Aorta (tissue), 5 donors: ENCODE measurements at regions not wholly inside any gene's neighbourhood (a gene's known extent, or its start where the extent isn't known, plus 50 kb on each side); places are given as distances from the start of the nearest gene placed in this dataset.

ENCODE experiments used
- ATAC-seq: fragments of 200-7000 bp; cut with Tn5 transposase; one replicate; pipeline ENCODE4 v1.9.1; 2022; ENCODE audit warnings: moderate library complexity; ENCODE audit not compliant: low FRiP score
- DNase-seq, 2 donors: peaks; one replicate each; pipeline ENCODE4 v3.0.0-alpha.2; 2020
- H3K27ac ChIP-seq, 2 donors: one replicate each; pipeline ENCODE4 v1.5.1; 2013; ENCODE audit warnings: low read length in 2 of 2, mild to moderate bottlenecking in 2 of 2, moderate library complexity in 2 of 2, control low read depth in 1 of 2, inconsistent platforms in 1 of 2, low read depth in 1 of 2
- H3K27me3 ChIP-seq, 2 donors: one replicate each; pipeline ENCODE4 v1.6.1; 2013; ENCODE audit warnings: control low read depth in 1 of 2, low read length in 1 of 2, mild to moderate bottlenecking in 1 of 2, moderate library complexity in 1 of 2; ENCODE audit not compliant: insufficient read depth in 2 of 2, control insufficient read depth in 1 of 2
- H3K36me3 ChIP-seq, 2 donors: one replicate each; pipeline ENCODE4 v1.6.1; 2013; ENCODE audit warnings: control low read depth in 1 of 2, low read length in 1 of 2, mild to moderate bottlenecking in 1 of 2; ENCODE audit not compliant: insufficient read depth in 2 of 2, control insufficient read depth in 1 of 2
- H3K4me1 ChIP-seq, 2 donors: one replicate each; pipeline ENCODE4 v1.6.1; 2013; ENCODE audit warnings: low read length in 2 of 2, control low read depth in 1 of 2, mild to moderate bottlenecking in 1 of 2, moderate library complexity in 1 of 2; ENCODE audit not compliant: insufficient read depth in 2 of 2, control insufficient read depth in 1 of 2
- H3K4me3 ChIP-seq, 2 donors: one replicate each; pipeline ENCODE4 v1.5.1; 2013; ENCODE audit warnings: low read length in 2 of 2, control low read depth in 1 of 2, mild to moderate bottlenecking in 1 of 2
- H3K9me3 ChIP-seq: one replicate; pipeline ENCODE4 v1.6.1; 2013; ENCODE audit warnings: mild to moderate bottlenecking, low read length; ENCODE audit not compliant: control insufficient read depth
- WGBS, 2 donors: extraction: QIAGEN DNeasy Blood & Tissue Kit; methylation state at CpG; one replicate each; pipeline ENCODE4 v1.1.7; 2013; 5-methylcytosine and 5-hydroxymethylcytosine counted together
- intact Hi-C, 2 donors: fragments of 100-400 bp; cut with DNase I; formaldehyde crosslinking; loops; one replicate each; pipeline versions ENCODE4 v1.14.2 to v1.15.0; 2022
- donor health status: healthy with polysubstance abuse.
- donor health status: Bipolar disorder and iron deficiency.
- donor health status: DM: no; HTN: no; CAD: no.
- donor health status: DM: no; HTN: no; CAD: no.
- donor health status: DM: yes; HTN: yes; CAD: no.

DNA sequence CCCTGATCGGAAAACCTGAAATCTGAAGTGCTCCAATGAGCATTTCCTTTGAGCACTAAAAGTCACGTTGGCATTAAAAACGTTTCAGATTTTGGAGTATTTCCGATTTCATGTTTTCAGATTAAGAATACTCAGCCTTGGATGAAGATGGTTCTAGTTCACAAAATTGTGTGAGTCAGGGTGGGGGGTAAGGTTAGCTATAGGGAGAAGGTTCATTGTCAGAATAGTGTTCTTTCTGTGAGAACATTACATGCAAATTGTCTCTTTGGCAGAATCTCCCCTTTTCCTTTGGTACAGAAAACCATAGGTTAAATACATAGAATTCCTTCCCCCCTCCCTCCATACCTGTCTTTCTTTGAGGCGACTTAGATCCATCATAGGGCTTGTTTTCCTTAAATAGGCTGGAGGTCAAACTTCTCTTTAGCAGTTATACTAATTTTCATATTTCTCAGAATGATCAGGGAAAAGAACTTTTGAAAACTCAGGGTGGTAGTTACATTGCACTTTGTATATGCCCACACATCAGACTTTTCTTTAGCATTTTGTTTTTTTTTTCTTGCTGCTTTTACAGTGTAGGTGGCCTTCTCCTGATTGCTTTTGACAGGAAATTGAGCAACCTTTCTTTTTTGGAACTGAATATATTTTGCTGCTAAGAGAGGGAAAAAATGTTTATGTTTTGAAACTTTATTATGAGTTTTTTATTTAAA lies 503.5 kb downstream of the PCNX1 start:
- H3K36me3 ChIP-seq: no peaks in the 10 kb centered on the region
- H3K27me3 ChIP-seq: no peaks in the 10 kb centered on the region
- H3K4me3 ChIP-seq: no peak overlapping the region
- H3K27ac ChIP-seq: no peak overlapping the region
- DNase-seq (no peak), ATAC-seq (no peak)
- H3K9me3 ChIP-seq: no peaks in the 10 kb centered on the region
- 93 to 94% methylated on average over 5 of the region's 5 CpGs for WGBS, 2 donors
- peaks cover 6 to 10% of the 10 kb centered on the region in 2 donors for H3K4me1 ChIP-seq
- intact Hi-C loops: no loop called here

DNA sequence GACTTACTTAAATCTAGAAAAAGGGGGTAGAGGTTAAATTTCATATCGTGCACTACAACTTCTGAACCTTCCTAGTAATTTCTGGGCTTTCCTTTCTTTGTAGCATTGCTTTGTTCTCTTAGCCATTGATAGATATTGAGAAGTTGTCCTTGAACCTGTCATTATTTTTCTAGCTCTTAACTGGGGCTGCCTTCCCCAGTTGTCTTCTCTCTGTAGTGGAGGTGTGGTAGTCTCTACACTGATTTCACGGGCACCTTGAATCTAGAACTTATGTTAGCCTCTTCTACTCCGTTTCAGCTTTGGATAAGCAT lies 504.0 kb downstream of the PCNX1 start:
- WGBS, 2 donors: 60 to 64% methylated on average over 3 of the region's 3 CpGs
- Histone ChIP-seq H3K27ac (no peak overlapping the region), H3K27me3 (no peaks in the 10 kb centered on the region), H3K4me3 (no peak overlapping the region), H3K36me3 (no peaks in the 10 kb centered on the region), H3K9me3 (no peaks in the 10 kb centered on the region), H3K4me1 (peaks cover 6 to 10% of the 10 kb centered on the region in 2 donors)
- no peak for DNase-seq
- intact Hi-C loops: no loop called here
- ATAC-seq: no peak

DNA sequence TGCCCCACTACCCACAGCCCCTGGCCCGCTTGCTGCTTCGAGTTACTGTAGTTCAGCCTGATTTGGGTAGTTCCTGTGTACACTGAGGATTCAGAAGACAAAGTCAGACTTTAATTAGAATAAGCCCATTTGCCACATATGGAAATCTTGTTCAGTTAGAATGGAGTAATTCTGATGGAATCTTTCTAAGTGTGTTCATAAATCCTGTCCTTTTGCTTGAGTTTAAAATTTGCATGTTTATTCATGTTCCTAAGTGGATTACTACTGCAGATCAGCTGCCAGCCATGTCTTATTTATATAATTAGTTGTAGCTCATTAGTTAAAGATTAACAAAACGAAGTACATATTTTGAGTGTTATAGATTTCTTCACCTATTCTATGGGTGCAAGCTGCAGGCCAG lies 504.5 kb downstream of the PCNX1 start:
- H3K27ac ChIP-seq: no peak overlapping the region
- intact Hi-C loops: no loop called here
- WGBS, 2 donors: 85 to 90% methylated on average over 3 of the region's 3 CpGs

DNA sequence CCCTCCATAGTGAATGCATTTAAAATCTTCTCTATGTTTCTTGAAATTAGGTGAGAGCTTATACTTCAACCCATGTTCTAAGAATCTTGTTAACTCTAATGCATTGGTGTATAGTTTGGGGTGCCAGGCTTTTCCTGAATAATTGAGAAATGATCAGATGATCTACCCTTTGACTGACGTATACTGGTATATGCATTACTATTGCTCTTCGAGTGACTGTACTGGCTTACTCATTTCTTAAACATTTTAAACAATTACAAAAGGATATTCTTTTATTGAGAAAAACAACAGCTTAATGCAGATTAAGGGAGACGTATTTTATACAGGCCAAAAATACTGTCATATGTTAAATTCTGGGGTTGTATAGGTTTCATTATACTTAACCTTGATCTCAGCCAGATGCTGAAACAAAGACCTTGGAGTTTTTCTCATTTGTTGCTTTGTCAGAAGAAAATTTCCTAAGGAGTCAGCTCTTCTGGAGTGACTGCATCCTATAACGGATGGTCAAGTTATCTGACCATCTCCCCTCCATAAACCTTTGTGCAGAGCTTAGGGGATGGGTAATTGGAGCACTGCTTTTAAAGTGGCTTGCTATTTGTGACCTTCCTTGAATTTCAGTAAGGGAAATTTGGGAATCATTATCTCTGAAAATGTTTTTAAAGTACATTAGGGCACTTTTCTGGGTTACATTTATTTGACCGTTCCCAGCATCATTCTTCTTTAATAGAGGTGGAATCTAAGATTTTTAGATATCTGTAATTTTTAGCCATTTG lies 507.6 kb downstream of the PCNX1 start:
- intact Hi-C loops: no loop called here
- Histone ChIP-seq H3K4me3 (no peak overlapping the region), H3K4me1 (peaks cover 4 to 5% of the 10 kb centered on the region in 2 donors)

More for the DNA sequence above, 504.5 kb downstream of the PCNX1 start:
- Histone ChIP-seq H3K36me3 (no peaks in the 10 kb centered on the region), H3K9me3 (no peaks in the 10 kb centered on the region), H3K27me3 (no peaks in the 10 kb centered on the region), H3K4me1 (peaks cover 6 to 10% of the 10 kb centered on the region in 2 donors), H3K4me3 (no peak overlapping the region)
- DNase-seq: no peak
- ATAC-seq: no peak

DNA sequence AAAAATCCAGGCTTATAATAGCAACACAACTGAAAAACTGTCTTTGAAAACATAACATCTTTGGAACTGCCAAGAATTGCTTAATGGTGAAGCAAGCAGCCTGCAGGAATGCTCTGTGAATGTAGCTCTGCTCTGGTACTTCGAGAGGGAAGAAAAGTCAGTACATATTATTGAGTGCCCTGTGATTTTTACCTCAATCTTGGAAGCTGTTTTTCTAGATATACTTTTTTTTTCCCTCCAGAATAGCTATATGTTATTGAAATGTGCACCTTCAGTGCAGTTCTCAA lies 508.1 kb downstream of the PCNX1 start:
- no peaks in the 10 kb centered on the region for H3K27me3 ChIP-seq
- WGBS, 2 donors: 0 to 15% methylated on average over 1 of the region's 1 CpG
- no peaks in the 10 kb centered on the region for H3K36me3 ChIP-seq
- H3K9me3 ChIP-seq: no peaks in the 10 kb centered on the region
- DNase-seq (no peak), ATAC-seq (no peak)
- H3K4me3 ChIP-seq: no peak overlapping the region
- peaks cover 4 to 5% of the 10 kb centered on the region in 2 donors for H3K4me1 ChIP-seq
- no peak overlapping the region for H3K27ac ChIP-seq
- intact Hi-C loops: no loop called here

More for the DNA sequence above, 507.6 kb downstream of the PCNX1 start:
- Histone ChIP-seq H3K27me3 (no peaks in the 10 kb centered on the region), H3K9me3 (no peaks in the 10 kb centered on the region), H3K36me3 (no peaks in the 10 kb centered on the region), H3K27ac (no peak overlapping the region)
- DNase-seq: no peak
- WGBS, 2 donors: 65 to 67% methylated on average over 5 of the region's 5 CpGs
- ATAC-seq: no peak

DNA sequence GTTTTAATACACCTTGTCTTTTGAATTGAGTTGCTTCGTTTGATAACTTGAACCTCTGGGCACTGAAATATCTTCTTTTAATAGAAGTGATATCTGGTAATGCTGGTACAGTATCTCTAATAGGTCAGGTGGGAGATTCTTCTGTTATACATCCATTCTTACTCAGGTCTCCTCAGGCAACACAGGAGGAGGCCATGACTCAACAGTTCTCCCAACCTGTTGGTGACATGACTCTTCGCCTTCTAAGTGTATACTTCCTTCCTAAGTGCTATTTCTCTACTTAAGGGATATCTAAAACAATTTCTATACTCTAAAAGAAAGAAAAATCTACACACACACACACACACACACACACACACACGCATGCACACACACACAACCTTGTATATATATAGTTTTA lies 509.1 kb downstream of the PCNX1 start:
- Histone ChIP-seq H3K4me3 (no peak overlapping the region), H3K9me3 (no peaks in the 10 kb centered on the region), H3K27ac (no peak overlapping the region), H3K4me1 (peaks cover 2 to 3% of the 10 kb centered on the region in 2 donors), H3K27me3 (no peaks in the 10 kb centered on the region), H3K36me3 (no peaks in the 10 kb centered on the region)
- no peak for ATAC-seq
- no peak for DNase-seq
- intact Hi-C loops: no loop called here
- WGBS, 2 donors: 91 to 98% methylated on average over 3 of the region's 3 CpGs

DNA sequence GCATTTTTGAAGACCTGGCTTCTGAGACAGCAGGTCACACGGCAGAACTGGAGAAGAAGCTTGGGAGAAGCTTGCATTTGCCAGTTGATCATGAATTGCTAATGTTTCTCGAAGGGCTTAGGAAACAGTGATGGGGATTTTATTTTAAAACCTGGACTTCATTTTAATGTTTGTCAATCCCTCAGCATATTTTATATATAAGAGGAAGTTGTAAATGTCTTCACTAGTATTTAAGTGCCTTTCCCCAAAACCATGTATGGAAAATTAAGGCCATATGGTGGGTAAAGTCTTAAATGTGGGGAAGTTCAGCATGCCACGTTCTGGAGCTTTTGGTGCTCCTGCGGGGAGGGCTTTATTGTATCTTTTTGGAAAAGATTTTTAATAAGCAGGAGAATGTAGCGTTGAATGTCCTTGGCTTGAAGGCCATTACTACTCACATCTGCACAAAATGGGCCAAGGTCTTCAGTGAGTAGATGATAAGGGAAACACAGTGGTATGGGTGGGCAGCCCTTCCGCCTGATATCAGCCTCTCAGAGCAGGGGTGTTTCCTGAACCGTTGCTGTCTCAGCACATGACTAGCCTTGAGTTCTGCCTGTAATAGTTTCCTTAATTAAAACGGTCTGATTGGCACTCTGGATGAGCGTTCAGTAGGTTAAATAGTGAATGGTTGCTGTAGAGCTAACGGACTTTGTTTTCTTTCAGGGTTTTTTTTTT lies 511.4 kb downstream of the PCNX1 start:
- H3K4me1 ChIP-seq: no peaks in the 10 kb centered on the region
- no peak for ATAC-seq
- DNase-seq: no peak
- no peaks in the 10 kb centered on the region for H3K27me3 ChIP-seq
- no peaks in the 10 kb centered on the region for H3K9me3 ChIP-seq
- no peaks in the 10 kb centered on the region for H3K36me3 ChIP-seq
- 91 to 92% methylated on average over 10 of the region's 10 CpGs for WGBS, 2 donors
- H3K27ac ChIP-seq: no peak overlapping the region
- H3K4me3 ChIP-seq: no peak overlapping the region
- intact Hi-C loops: no loop called here

DNA sequence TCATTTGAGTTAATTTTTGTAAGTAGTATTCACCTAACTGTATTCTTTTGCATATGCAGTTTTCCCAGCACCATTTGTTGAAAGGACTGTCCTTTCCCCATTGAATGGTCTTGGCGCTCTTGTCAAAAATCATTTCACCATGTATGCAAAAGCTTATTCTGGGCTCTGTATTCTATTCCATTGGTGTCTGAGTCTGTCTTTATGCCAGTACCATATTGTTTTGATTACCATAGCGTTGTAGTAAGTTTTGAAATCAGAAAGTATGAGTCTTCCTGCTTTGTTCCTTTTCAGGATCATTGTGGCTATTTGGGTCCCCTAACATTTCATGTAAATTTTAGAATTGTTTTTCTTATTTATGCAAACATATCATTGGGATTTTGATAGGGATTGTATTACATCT lies 508.7 kb upstream of the RGS6 start:
- no peak for ATAC-seq
- DNase-seq: no peak
- Histone ChIP-seq H3K27ac (no peak overlapping the region), H3K36me3 (no peaks in the 10 kb centered on the region), H3K4me3 (no peak overlapping the region), H3K9me3 (no peaks in the 10 kb centered on the region), H3K4me1 (no peaks in the 10 kb centered on the region), H3K27me3 (no peaks in the 10 kb centered on the region)
- intact Hi-C loops: no loop called here
- 98 to 99% methylated on average over 2 of the region's 2 CpGs for WGBS, 2 donors

DNA sequence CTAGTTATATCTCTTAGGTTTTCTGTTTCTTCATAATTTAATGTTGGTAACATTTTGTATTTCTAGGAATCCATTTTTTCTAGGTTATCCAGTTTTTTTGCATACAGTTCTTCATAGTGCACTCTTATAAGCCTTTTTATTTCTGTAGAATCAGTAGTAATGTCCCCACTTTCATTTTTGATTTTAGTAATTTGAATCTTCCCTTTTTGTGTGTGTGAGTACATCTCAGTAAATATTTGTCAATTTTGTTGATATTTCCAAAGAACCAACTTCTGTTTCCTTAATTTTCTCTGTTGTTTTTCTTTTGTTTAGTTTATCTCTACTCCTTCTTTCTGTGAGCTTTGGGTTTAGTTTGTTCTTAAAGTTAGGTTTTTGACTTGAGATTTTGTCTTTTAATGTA lies 507.3 kb upstream of the RGS6 start:
- no peak for DNase-seq
- no peaks in the 10 kb centered on the region for H3K9me3 ChIP-seq
- H3K4me1 ChIP-seq: no peaks in the 10 kb centered on the region
- no peak for ATAC-seq
- no peaks in the 10 kb centered on the region for H3K27me3 ChIP-seq
- intact Hi-C loops: no loop called here
- H3K27ac ChIP-seq: no peak overlapping the region
- no peak overlapping the region for H3K4me3 ChIP-seq
- H3K36me3 ChIP-seq: no peaks in the 10 kb centered on the region
